GM23338 (cell line): ENCODE measurements at regions not wholly inside any gene's neighbourhood (a gene's known extent, or its start where the extent isn't known, plus 50 kb on each side); places are given as distances from the start of the nearest gene placed in this dataset.

Experiments used
- ATAC-seq: fragments of 200-7000 bp; cut with Tn5 transposase; 3 replicates; pipeline ENCODE4 v1.9.1; 2020
- DNase-seq: peaks from one replicate; pipeline ENCODE4 v3.0.0-alpha.2; 2015; ENCODE audit warnings: low spot score
- H2AFZ ChIP-seq: fragments of 200-600 bp; sonication (generic); 2 replicates; pipeline ENCODE4 v1.8.0; 2016; ENCODE audit warnings: antibody characterized with exemption, mild to moderate bottlenecking, moderate library complexity
- H3F3A ChIP-seq: fragments of 200-600 bp; sonication (generic); replicated peaks from 2 replicates; pipeline ENCODE4 v1.8.0; 2017; ENCODE audit warnings: antibody characterized with exemption, mixed run types, low read depth
- H3K27ac ChIP-seq: fragments of 200-600 bp; sonication (generic); 2 replicates; pipeline ENCODE4 v1.6.1; 2016; ENCODE audit warnings: low read depth
- H3K27me3 ChIP-seq: fragments of 200-600 bp; sonication (generic); 2 replicates; pipeline ENCODE4 v1.8.0; 2016; ENCODE audit warnings: mild to moderate bottlenecking, mixed run types, moderate library complexity; ENCODE audit not compliant: insufficient read depth
- H3K36me3 ChIP-seq: fragments of 200-600 bp; sonication (generic); 2 replicates; pipeline ENCODE4 v1.8.0; 2016; ENCODE audit warnings: mild to moderate bottlenecking; ENCODE audit not compliant: insufficient read depth
- H3K4me1 ChIP-seq: fragments of 200-600 bp; sonication (generic); 2 replicates; pipeline ENCODE4 v1.8.0; 2016; ENCODE audit warnings: mild to moderate bottlenecking, moderate library complexity; ENCODE audit not compliant: insufficient read depth
- H3K4me2 ChIP-seq: fragments of 200-600 bp; sonication (generic); 2 replicates; pipeline ENCODE4 v1.7.1; 2017; ENCODE audit warnings: mixed run types
- H3K4me3 ChIP-seq: fragments of 200-600 bp; sonication (generic); 2 replicates; pipeline ENCODE4 v1.6.1; 2016; ENCODE audit warnings: mixed run types
- H3K79me2 ChIP-seq: fragments of 200-600 bp; sonication (generic); replicated peaks from 2 replicates; pipeline ENCODE4 v1.8.0; 2017; ENCODE audit warnings: mild to moderate bottlenecking; ENCODE audit not compliant: insufficient read depth
- H3K9me2 ChIP-seq: fragments of 200-600 bp; sonication (generic); 2 replicates; pipeline ENCODE4 v1.8.0; 2017; ENCODE audit not compliant: insufficient read depth
- H4K20me1 ChIP-seq: fragments of 200-600 bp; sonication (generic); replicated peaks from 2 replicates; pipeline ENCODE4 v1.8.0; 2017; ENCODE audit warnings: mild to moderate bottlenecking; ENCODE audit not compliant: insufficient read depth
- H3K27ac Mint-ChIP-seq: 2 replicates; pipeline ENCODE4 v1.8.0; 2020; ENCODE audit warnings: inconsistent platforms, mild to moderate bottlenecking, moderate library complexity, mixed read lengths
- H3K27me3 Mint-ChIP-seq: 3 replicates; pipeline ENCODE4 v1.8.0; 2022; ENCODE audit warnings: low read depth, mild to moderate bottlenecking, moderate library complexity, mixed read lengths, inconsistent platforms; ENCODE audit not compliant: insufficient read depth, poor library complexity
- H3K36me3 Mint-ChIP-seq: 3 replicates; pipeline ENCODE4 v1.8.0; 2021; ENCODE audit warnings: low read depth, mild to moderate bottlenecking, inconsistent platforms, moderate library complexity, mixed read lengths
- H3K4me1 Mint-ChIP-seq: 3 replicates; pipeline ENCODE4 v1.8.0; 2020; ENCODE audit warnings: mild to moderate bottlenecking, inconsistent platforms, mixed read lengths
- H3K4me3 Mint-ChIP-seq: 3 replicates; pipeline ENCODE4 v1.8.0; 2021; ENCODE audit warnings: moderate library complexity, mild to moderate bottlenecking, inconsistent platforms, mixed read lengths
- H3K9me3 Mint-ChIP-seq: 3 replicates; pipeline ENCODE4 v1.8.0; 2020; ENCODE audit warnings: moderate library complexity, mild to moderate bottlenecking, inconsistent platforms, mixed read lengths
- EZH2 ChIP-seq: fragments of 200-600 bp; sonication (generic); IDR thresholded peaks from one replicate; pipeline ENCODE4 v1.8.0; 2017; ENCODE audit warnings: antibody characterized with exemption, mild to moderate bottlenecking, low read depth; ENCODE audit not compliant: unreplicated experiment
- TF ChIP-seq, protein P1 (sequence below): IDR thresholded peaks from one replicate; pipeline ENCODE4 v1.6.1; 2018; ENCODE audit warnings: antibody characterized with exemption; ENCODE audit not compliant: unreplicated experiment
- TF ChIP-seq, protein P2 (sequence below), 2 experiments: fragments of 200-600 bp in 1 of 2; sonication (generic) in 1 of 2; conservative IDR thresholded peaks; 2 replicates each; pipeline versions ENCODE4 v1.5.1 to v1.6.1; 2016 to 2017; ENCODE audit warnings: antibody characterized with exemption in 2 of 2, low read depth in 2 of 2, mild to moderate bottlenecking in 2 of 2, moderate library complexity in 1 of 2

DNA sequence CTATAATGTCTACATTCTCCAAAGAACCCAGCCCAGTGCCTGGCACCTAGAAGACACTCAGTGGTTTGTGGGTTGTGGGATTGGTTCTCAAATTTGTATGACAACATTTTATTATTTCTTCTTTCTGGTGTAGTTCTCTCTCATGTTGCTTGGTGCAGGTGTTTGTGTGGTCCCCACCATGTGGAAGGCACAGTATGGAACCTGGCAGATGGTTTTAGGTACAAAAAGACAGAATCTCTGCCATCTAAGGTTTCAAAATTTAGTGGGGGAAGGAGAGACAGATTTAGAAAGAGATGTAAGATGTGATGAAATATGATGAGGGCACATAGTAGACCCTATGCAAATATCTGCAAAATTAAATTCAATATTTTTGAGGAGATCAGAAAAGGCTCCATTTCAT is 323.8 kb downstream of the CDK5RAP2 start (continued):
- TF ChIP-seq, protein P1, sequence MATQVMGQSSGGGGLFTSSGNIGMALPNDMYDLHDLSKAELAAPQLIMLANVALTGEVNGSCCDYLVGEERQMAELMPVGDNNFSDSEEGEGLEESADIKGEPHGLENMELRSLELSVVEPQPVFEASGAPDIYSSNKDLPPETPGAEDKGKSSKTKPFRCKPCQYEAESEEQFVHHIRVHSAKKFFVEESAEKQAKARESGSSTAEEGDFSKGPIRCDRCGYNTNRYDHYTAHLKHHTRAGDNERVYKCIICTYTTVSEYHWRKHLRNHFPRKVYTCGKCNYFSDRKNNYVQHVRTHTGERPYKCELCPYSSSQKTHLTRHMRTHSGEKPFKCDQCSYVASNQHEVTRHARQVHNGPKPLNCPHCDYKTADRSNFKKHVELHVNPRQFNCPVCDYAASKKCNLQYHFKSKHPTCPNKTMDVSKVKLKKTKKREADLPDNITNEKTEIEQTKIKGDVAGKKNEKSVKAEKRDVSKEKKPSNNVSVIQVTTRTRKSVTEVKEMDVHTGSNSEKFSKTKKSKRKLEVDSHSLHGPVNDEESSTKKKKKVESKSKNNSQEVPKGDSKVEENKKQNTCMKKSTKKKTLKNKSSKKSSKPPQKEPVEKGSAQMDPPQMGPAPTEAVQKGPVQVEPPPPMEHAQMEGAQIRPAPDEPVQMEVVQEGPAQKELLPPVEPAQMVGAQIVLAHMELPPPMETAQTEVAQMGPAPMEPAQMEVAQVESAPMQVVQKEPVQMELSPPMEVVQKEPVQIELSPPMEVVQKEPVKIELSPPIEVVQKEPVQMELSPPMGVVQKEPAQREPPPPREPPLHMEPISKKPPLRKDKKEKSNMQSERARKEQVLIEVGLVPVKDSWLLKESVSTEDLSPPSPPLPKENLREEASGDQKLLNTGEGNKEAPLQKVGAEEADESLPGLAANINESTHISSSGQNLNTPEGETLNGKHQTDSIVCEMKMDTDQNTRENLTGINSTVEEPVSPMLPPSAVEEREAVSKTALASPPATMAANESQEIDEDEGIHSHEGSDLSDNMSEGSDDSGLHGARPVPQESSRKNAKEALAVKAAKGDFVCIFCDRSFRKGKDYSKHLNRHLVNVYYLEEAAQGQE, result no peak

DNA sequence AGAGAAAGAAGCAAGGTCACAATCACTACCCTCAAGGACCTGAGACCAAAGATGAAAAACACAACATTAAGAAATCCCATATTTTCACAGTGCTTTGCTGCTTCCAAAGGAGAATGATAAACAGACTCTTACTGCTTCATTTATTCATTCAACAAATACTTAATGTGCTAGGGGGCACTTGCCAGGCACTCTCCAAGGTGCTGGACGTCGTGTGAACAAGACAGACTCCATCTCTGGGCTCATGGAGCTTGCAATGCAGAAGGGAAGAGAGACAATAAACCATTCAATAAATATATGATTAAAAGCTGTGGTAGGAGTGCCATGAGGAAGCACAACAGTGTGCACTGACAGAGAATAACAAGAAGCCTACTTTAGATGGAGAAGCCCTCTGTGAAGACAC is 327.7 kb downstream of the CDK5RAP2 start:
- H2AFZ ChIP-seq, result no peak overlapping the region
- Mint-ChIP-seq H3K27ac (no peak overlapping the region), H3K9me3 (no peaks in the 10 kb centered on the region), H3K4me3 (no peak overlapping the region), H3K36me3 (no peaks in the 10 kb centered on the region), H3K27me3 (peaks cover 3% of the 10 kb centered on the region), H3K4me1 (no peaks in the 10 kb centered on the region)
- H3K79me2 ChIP-seq, result no peaks in the 10 kb centered on the region
- H3K27me3 ChIP-seq, result no peaks in the 10 kb centered on the region
- no peaks in the 10 kb centered on the region for H3K36me3 ChIP-seq
- no peak overlapping the region for H3K27ac ChIP-seq
- no peaks in the 10 kb centered on the region for H3F3A ChIP-seq
- no peak for ATAC-seq
- H3K9me2 ChIP-seq, result no peaks in the 10 kb centered on the region; the same call in 1 of the 2 replicates
- no peaks in the 10 kb centered on the region for H3K4me1 ChIP-seq
- TF ChIP-seq, protein P2, sequence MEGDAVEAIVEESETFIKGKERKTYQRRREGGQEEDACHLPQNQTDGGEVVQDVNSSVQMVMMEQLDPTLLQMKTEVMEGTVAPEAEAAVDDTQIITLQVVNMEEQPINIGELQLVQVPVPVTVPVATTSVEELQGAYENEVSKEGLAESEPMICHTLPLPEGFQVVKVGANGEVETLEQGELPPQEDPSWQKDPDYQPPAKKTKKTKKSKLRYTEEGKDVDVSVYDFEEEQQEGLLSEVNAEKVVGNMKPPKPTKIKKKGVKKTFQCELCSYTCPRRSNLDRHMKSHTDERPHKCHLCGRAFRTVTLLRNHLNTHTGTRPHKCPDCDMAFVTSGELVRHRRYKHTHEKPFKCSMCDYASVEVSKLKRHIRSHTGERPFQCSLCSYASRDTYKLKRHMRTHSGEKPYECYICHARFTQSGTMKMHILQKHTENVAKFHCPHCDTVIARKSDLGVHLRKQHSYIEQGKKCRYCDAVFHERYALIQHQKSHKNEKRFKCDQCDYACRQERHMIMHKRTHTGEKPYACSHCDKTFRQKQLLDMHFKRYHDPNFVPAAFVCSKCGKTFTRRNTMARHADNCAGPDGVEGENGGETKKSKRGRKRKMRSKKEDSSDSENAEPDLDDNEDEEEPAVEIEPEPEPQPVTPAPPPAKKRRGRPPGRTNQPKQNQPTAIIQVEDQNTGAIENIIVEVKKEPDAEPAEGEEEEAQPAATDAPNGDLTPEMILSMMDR (conservative IDR thresholded peaks at IDR 0.05; ENCODE audit: low read depth in 2 of 2), result no peak
- TF ChIP-seq, protein P1, result peak; percentile 72
- no peak for TF ChIP-seq EZH2
- H3K4me3 ChIP-seq, result no peak overlapping the region
- H3K4me2 ChIP-seq, result no peak overlapping the region
- H4K20me1 ChIP-seq, result no peaks in the 10 kb centered on the region; the same call in 1 of the 2 replicates
- DNase-seq, result peak; percentile 8
